GM18858 (cell line): ENCODE measurements at regions not wholly inside any gene's neighbourhood (a gene's known extent, or its start where the extent isn't known, plus 50 kb on each side); places are given as distances from the start of the nearest gene placed in this dataset.
"Not testable (repeated sequence)": the region's sequence is repeated elsewhere in the genome, so short reads cannot be mapped to it uniquely, and the experiment has no call there.

Source experiments
- ATAC-seq: cut with Tn5 transposase; IDR thresholded peaks from one replicate; pipeline ENCODE4 v1.9.1; 2021; ENCODE audit not compliant: unreplicated experiment

- no peak for ATAC-seq
Observed at GRCh38 chr3:157858821-157859220, 247.4 kb downstream of the SHOX2 start.

GRCh38 chr3:157857440-157857839 is 248.8 kb downstream of the SHOX2 start:
- no peak for ATAC-seq

GRCh38 chr3:157856078-157856939 is 249.9 kb downstream of the SHOX2 start:
- no peak for ATAC-seq

DNA sequence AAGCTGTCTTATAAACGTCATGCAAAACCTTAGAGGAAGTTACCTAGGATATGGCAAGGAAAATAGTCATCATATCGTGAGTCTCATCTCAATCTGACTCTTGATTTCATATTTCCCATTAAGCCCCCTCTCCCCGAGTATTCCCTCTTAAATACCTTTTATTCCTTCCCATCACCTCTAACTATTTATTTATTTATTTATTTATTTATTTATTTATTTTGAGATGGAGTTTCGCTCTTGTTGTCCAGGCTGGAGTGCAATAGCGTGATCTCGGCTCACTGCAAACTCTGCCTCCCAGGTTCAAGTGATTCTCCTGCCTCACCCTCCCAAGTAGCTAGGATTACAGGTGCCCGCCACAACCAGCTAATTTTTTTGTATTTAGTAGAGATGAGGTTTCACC is 260.4 kb downstream of the SHOX2 start:
- ATAC-seq = not testable (repeated sequence)

GRCh38 chr3:157844800-157845565 is 261.2 kb downstream of the SHOX2 start:
- ATAC-seq = no peak

GRCh38 chr3:157844216-157844615 is 262.0 kb downstream of the SHOX2 start:
- ATAC-seq = no peak

- no peak for ATAC-seq
Observed at GRCh38 chr3:157841029-157841428, 265.2 kb downstream of the SHOX2 start.

DNA sequence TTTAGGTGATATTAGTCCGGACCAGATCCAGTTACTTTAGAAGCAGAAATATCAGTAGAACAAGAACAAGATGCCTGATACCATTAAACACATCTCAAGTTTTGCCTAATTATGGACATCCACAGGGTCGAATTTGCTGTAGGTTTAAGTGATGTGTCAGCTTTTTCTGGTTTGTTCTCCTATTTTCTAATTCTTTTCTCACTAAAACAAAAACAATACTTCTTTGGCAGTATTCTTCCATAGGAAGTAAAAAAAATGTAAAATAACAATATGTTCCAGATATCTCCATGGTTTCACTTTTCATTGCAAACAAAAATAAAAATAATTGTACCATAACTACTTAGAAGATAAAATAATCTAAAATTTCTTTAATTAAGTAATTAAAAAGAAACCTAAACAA is 265.7 kb downstream of the SHOX2 start:
- ATAC-seq = no peak

DNA sequence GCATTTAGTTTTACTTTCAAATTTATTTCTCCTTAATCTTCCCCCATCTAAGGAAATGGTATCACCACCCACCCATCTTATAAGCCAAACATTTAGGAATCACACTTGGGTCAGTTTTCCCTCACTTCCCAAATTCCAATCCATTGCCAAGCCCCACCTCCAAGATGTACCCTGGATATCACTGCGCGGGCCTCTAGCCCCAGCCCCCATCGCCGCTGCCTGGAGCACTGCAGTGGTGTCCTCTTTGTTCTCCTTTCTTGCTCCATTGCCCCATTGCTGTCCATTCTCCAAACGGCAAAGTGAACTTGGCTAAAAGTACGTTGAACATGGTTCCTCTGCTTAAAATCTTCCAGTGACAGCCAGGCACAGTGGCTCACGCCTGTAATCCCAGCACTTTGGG is 267.8 kb downstream of the SHOX2 start:
- no peak for ATAC-seq

DNA sequence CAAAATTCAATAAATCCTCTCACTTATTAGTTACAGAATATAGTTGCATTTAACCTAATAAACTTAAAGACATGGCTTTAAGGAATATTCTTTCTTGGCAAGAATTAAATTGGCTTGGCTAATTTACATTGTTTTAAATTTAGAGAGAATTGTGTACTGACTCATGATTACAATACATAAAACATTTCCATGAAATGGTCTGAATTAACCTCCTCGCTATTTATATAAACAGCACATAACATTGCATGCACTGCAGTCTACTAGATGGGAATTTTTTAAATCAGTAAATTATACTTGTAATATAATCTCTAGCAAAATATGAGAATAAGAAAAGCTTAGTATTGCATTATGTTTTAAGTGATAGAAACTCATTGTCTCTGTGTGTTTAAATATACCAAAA is 268.9 kb downstream of the SHOX2 start:
- ATAC-seq = no peak

- no peak for ATAC-seq
Observed at GRCh38 chr3:157836022-157836421, 270.2 kb downstream of the SHOX2 start.

DNA sequence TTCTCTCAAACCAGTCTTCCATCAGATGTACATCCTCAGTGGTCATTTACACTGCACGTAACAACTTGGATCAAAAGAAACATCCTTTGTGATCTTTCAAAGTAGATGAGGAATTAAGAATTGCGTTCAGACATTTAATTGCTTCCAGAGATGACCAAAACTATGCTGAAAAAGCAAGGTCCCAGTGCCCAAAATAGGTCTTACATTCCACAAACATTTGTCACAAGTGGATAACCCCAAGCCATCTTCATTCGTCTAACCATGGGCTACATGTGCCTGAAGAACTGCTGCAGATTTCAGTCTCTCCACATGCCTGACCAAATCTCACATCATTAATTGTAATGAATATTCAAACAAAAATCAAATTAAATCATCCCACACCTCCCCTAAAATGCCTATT is 273.6 kb downstream of the SHOX2 start:
- no peak for ATAC-seq

DNA sequence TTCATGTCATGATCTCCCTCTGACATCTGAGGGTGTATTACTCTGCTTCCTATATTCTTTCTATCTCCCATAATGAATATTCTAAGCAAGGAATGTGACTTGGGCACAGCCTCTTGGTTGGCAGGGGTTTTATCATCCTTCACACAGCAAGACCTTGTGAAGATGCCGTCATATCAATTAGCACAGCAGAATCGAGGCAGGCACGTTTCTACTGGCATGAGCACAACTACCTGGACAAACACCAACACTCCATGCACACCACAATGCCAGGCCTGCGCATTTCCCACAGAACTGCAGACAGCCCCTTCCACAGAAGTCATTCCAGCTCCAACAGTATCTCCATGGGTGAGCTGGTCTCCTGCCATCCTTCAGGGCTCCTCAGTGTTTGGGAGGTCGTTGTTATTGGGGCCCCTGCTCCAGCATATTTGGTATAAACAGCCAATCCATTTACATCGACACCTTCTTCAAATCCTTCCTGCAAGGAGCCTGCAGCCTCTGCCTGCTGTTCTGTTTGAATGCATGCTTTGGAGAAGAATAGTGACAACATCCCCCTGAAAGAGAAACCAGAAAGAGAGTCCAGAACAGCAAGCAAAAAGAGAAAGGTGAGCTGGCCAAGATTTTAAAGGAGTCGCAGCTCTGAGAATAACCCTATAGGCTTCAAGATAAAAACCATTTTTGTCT is 275.5 kb downstream of the SHOX2 start:
- no peak for ATAC-seq

DNA sequence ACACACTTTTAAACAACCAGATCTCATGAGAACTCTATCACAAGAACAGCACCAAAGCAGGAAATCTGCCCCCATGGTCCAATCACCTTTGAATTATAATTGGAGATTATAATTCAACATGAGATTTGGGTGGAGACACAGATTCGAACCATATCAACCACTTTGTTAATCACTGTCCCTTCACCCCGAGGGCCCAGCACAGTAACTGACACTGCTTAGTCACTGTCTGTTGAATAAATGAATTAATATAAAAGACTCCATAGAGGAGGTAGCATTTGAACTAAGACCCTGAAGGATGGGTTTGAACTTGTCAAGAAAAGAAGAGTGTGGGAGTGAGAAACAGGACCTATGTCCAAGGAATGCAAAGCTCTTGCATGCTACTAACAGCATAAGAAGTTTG is 276.4 kb downstream of the SHOX2 start:
- no peak for ATAC-seq

GRCh38 chr3:157824281-157824680 is 281.9 kb downstream of the SHOX2 start:
- no peak for ATAC-seq

- ATAC-seq = no peak
Observed at GRCh38 chr3:157823050-157823449, 283.2 kb downstream of the SHOX2 start.

DNA sequence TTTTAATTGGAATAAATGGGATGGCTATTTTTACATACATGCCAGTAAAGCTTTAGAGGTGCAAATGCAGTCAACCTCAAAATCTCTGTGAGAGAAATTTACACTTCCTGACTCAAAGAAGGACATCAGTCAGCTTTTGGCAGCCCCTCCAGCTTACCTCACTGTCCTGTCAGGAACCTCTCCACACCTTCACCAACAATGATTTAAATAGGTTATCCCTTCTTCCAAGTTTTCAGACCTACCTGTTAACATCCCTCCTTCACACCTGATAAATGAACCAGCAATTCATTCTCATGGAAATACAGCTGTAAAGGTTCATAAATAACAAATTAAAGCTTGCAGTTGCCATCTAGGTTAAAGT is 286.1 kb downstream of the SHOX2 start:
- ATAC-seq = no peak

DNA sequence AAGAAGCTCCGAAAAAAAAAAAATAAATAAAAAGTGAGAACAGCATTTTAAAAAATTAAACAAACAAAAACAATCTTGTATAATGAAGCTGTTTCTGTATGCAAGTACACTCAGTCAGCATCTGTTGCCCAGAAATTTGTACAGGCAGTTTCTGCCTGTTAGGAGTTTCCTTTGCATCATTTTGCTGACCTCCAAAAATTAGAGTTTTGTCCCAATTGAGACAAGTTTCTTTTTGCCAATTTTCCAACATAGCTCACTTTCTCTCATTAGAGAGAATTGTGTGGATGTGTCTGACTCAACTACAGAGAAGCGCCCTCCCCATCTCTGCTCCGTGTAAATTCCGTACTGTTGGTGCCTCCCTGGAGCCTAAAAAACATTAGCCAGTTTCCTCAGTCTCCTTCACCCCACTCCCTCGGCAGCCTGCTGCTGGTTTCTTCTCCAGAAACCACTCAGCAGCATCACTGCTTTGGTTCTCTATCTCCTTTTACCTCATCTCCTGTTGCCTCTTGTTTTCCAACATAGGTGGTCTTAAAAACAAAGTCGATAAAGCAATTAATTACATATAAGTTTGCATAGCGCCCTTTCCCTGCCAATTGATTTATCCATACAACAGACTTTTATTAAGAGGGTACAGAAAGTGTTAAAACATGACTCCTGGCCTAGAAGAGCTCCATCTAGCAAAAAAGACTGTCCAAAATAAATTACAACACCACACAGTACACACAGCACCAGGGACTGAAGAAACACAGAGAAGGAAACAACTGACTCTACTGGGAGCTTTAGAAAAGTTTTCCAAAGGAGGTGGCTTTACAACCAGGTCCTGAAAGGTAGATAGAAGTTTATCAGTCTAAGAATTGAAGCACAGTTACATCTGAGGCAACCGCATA is 286.7 kb downstream of the SHOX2 start:
- ATAC-seq = no peak

GRCh38 chr3:157816896-157817295 is 289.3 kb downstream of the SHOX2 start:
- no peak for ATAC-seq

DNA sequence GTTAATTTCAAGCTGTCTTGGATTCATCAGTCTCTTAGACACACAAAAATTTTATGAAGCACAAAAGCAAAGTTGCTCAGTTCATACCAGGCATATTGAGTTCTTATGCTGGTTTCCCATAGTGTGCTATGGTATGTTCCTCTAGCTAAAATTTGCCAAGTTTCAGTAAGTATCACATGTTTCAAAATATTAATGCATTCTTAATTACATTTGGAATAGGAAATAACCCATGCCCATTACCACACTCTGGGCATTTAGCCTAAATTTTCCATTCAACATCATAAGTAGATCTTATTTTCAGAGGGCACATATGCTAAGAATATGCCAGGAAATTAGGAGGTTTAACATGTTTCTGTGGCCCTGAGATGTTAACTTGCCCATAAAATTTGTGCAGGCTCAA is 289.9 kb downstream of the SHOX2 start:
- ATAC-seq = no peak

- ATAC-seq = no peak
Observed at GRCh38 chr3:157815739-157816138, 290.5 kb downstream of the SHOX2 start.
